ENCODE measurements at regions not wholly inside any gene's neighbourhood (a gene's known extent, or its start where the extent isn't known, plus 50 kb on each side); places are given as distances from the start of the nearest gene placed in this dataset.

- H3K27ac ChIP-seq, result no peak overlapping the region
- no peaks in the 10 kb centered on the region for H3K9me3 ChIP-seq
- no peaks in the 10 kb centered on the region for H3K27me3 ChIP-seq
- intact Hi-C loops (cut with DNase I; ENCODE audit: low total_unique reads), result no loop called here
- TF ChIP-seq POLR2A (IDR thresholded peaks at IDR 0.05) (no peak), CTCF (IDR thresholded peaks at IDR 0.05) (no peak)
- no peak overlapping the region for H3K4me3 ChIP-seq
- H3K36me3 ChIP-seq, result no peaks in the 10 kb centered on the region
- no peaks in the 10 kb centered on the region for H3K4me1 ChIP-seq
- DNase-seq, result no peak
These were observed 137.6 kb upstream of the SSTR1 start for GRCh38 chr14:38070061-38070588.

- intact Hi-C loops (cut with DNase I; ENCODE audit: low total_unique reads), result no loop called here
- no peaks in the 10 kb centered on the region for H3K9me3 ChIP-seq
- no peak for TF ChIP-seq POLR2A (IDR thresholded peaks at IDR 0.05)
- TF ChIP-seq CTCF (IDR thresholded peaks at IDR 0.05), result no peak
- H3K27ac ChIP-seq, result no peak overlapping the region
- no peak for DNase-seq
- no peaks in the 10 kb centered on the region for H3K4me1 ChIP-seq
- H3K36me3 ChIP-seq, result no peaks in the 10 kb centered on the region
- H3K27me3 ChIP-seq, result no peaks in the 10 kb centered on the region
- H3K4me3 ChIP-seq, result no peak overlapping the region
These were observed 134.1 kb upstream of the SSTR1 start for GRCh38 chr14:38073641-38074040.

GRCh38 chr14:38074081-38074480, 133.6 kb upstream of the SSTR1 start:
- intact Hi-C loops (cut with DNase I; ENCODE audit: low total_unique reads), result no loop called here

GRCh38 chr14:38074754-38075153, 132.9 kb upstream of the SSTR1 start:
- Histone ChIP-seq H3K27me3 (no peaks in the 10 kb centered on the region), H3K9me3 (no peaks in the 10 kb centered on the region), H3K36me3 (no peaks in the 10 kb centered on the region), H3K4me3 (no peak overlapping the region), H3K27ac (no peak overlapping the region), H3K4me1 (no peaks in the 10 kb centered on the region)
- intact Hi-C loops (cut with DNase I; ENCODE audit: low total_unique reads), result no loop called here
- no peak for DNase-seq
- TF ChIP-seq CTCF (IDR thresholded peaks at IDR 0.05) (no peak), POLR2A (IDR thresholded peaks at IDR 0.05) (no peak)

More at GRCh38 chr14:38074081-38074480, 133.6 kb upstream of the SSTR1 start:
- no peaks in the 10 kb centered on the region for H3K36me3 ChIP-seq
- no peak for DNase-seq
- H3K27me3 ChIP-seq, result no peaks in the 10 kb centered on the region
- no peak overlapping the region for H3K4me3 ChIP-seq
- no peak overlapping the region for H3K27ac ChIP-seq
- H3K4me1 ChIP-seq, result no peaks in the 10 kb centered on the region
- TF ChIP-seq POLR2A (IDR thresholded peaks at IDR 0.05) (no peak), CTCF (IDR thresholded peaks at IDR 0.05) (no peak)
- no peaks in the 10 kb centered on the region for H3K9me3 ChIP-seq

GRCh38 chr14:38078393-38078792, 129.3 kb upstream of the SSTR1 start:
- Histone ChIP-seq H3K27ac (no peak overlapping the region), H3K36me3 (no peaks in the 10 kb centered on the region), H3K4me1 (no peaks in the 10 kb centered on the region), H3K4me3 (no peak overlapping the region), H3K9me3 (no peaks in the 10 kb centered on the region), H3K27me3 (no peaks in the 10 kb centered on the region)
- DNase-seq, result peak in 1 of 2 donors; percentile 14
- TF ChIP-seq POLR2A (IDR thresholded peaks at IDR 0.05) (no peak), CTCF (IDR thresholded peaks at IDR 0.05) (no peak)
- intact Hi-C loops (cut with DNase I; ENCODE audit: low total_unique reads), result no loop called here

Data from uterus (tissue), 3 donors.